IMR-90 (cell line): ENCODE measurements at regions not wholly inside any gene's neighbourhood (a gene's known extent, or its start where the extent isn't known, plus 50 kb on each side); places are given as distances from the start of the nearest gene placed in this dataset.

Experiments
- ATAC-seq: fragments of 200-7000 bp; cut with Tn5 transposase; 2 replicates; pipeline ENCODE4 v1.9.1; 2020; ENCODE audit warnings: low read depth, mild to moderate bottlenecking, moderate library complexity
- BruUV-seq: library from RNA; stranded (reverse); fragments of 400-500 nt; replicated peaks from 2 replicates; lab custom pipeline; 2021; lab: Mats Ljungman, UMichigan
- CTCF ChIA-PET: fragments of 300-600 bp; formaldehyde crosslinking; extraction: SDS; loops from one replicate; lab custom pipeline; 2021; ENCODE audit warnings: antibody characterized with exemption; lab: Yijun Ruan, JAX
- POLR2A ChIA-PET: fragments of 300-600 bp; sonication (Branson Sonifier 250); formaldehyde crosslinking; loops from one replicate; lab custom pipeline; 2022; ENCODE audit warnings: antibody characterized with exemption; ENCODE audit not compliant: unreplicated experiment; lab: Charles Lee
- DNase-seq: peaks from one replicate; pipeline ENCODE4 v3.0.0; 2013
- H2AFZ ChIP-seq: replicated peaks from 2 replicates; pipeline ENCODE3; 2013; ENCODE audit warnings: low read length, mild to moderate bottlenecking; ENCODE audit not compliant: poor library complexity
- H2AK5ac ChIP-seq: 2 replicates; pipeline ENCODE4 v1.6.1; 2013; ENCODE audit warnings: low read depth, low read length, inconsistent platforms
- H2AK9ac ChIP-seq: replicated peaks from 2 replicates; pipeline ENCODE3; 2013; ENCODE audit warnings: mild to moderate bottlenecking, low read depth, low read length, moderate library complexity; ENCODE audit not compliant: poor library complexity
- H2BK120ac ChIP-seq: 2 replicates; pipeline ENCODE4 v1.6.1; 2013; ENCODE audit warnings: low read depth, low read length, inconsistent platforms
- H2BK15ac ChIP-seq: 3 replicates; pipeline ENCODE4 v1.6.1; 2013; ENCODE audit warnings: low read depth, low read length, inconsistent platforms
- H2BK20ac ChIP-seq: 2 replicates; pipeline ENCODE4 v1.6.1; 2013; ENCODE audit warnings: low read depth, mild to moderate bottlenecking, inconsistent platforms, low read length, moderate library complexity
- H2BK5ac ChIP-seq: 2 replicates; pipeline ENCODE4 v1.6.1; 2013; ENCODE audit warnings: mild to moderate bottlenecking, low read depth, low read length, inconsistent platforms; ENCODE audit not compliant: poor library complexity, severe bottlenecking
- H3K14ac ChIP-seq: replicated peaks from 2 replicates; pipeline ENCODE4 v1.6.1; 2013; ENCODE audit warnings: low read depth, low read length, inconsistent platforms
- H3K18ac ChIP-seq: 2 replicates; pipeline ENCODE4 v1.6.1; 2013; ENCODE audit warnings: low read depth, low read length, control low read depth
- H3K23ac ChIP-seq: 2 replicates; pipeline ENCODE4 v1.6.1; 2013; ENCODE audit warnings: low read depth, low read length, inconsistent platforms
- H3K27ac ChIP-seq: 2 replicates; pipeline ENCODE4 v1.5.1; 2013; ENCODE audit warnings: mild to moderate bottlenecking, control low read depth, low read length; ENCODE audit not compliant: insufficient read depth
- H3K27me3 ChIP-seq: 2 replicates; pipeline ENCODE4 v1.6.1; 2013; ENCODE audit warnings: low read length; ENCODE audit not compliant: control insufficient read depth, insufficient read depth
- H3K36me3 ChIP-seq: 2 replicates; pipeline ENCODE4 v1.6.1; 2013; ENCODE audit warnings: low read length, mixed read lengths; ENCODE audit not compliant: control insufficient read depth, insufficient read depth
- H3K4ac ChIP-seq: 2 replicates; pipeline ENCODE4 v1.6.1; 2013; ENCODE audit warnings: low read depth, low read length, inconsistent platforms
- H3K4me1 ChIP-seq: 2 replicates; pipeline ENCODE4 v1.6.1; 2013; ENCODE audit warnings: low read length, mixed read lengths; ENCODE audit not compliant: control insufficient read depth, insufficient read depth
- H3K4me2 ChIP-seq: 2 replicates; pipeline ENCODE4 v1.6.1; 2013; ENCODE audit warnings: low read depth, mild to moderate bottlenecking, control low read depth, low read length, moderate library complexity
- H3K4me3 ChIP-seq: 2 replicates; pipeline ENCODE4 v1.5.1; 2013; ENCODE audit warnings: low read depth, mild to moderate bottlenecking, control low read depth, low read length, moderate library complexity; ENCODE audit not compliant: insufficient read depth
- H3K56ac ChIP-seq: 2 replicates; pipeline ENCODE4 v1.6.1; 2013; ENCODE audit warnings: low read length, inconsistent platforms; ENCODE audit not compliant: insufficient read depth; ENCODE audit errors: extremely low read depth
- H3K79me1 ChIP-seq, 2 experiments: 2 replicates each; pipeline ENCODE4 v1.6.1; 2013; ENCODE audit warnings: low read length in 2 of 2, inconsistent platforms in 1 of 2, low read depth in 1 of 2
- H3K9ac ChIP-seq: 2 replicates; pipeline ENCODE4 v1.6.1; 2013; ENCODE audit warnings: low read depth, low read length, control low read depth
- H3K9me1 ChIP-seq: 2 replicates; pipeline ENCODE4 v1.6.1; 2013; ENCODE audit warnings: low read length, inconsistent platforms; ENCODE audit not compliant: insufficient read depth
- H3K9me3 ChIP-seq: 2 replicates; pipeline ENCODE4 v1.6.1; 2013; ENCODE audit warnings: low read length; ENCODE audit not compliant: control insufficient read depth, insufficient read depth
- H4K20me1 ChIP-seq: 2 replicates; pipeline ENCODE4 v1.6.1; 2013; ENCODE audit warnings: low read length, inconsistent platforms; ENCODE audit not compliant: insufficient read depth
- H4K5ac ChIP-seq: 2 replicates; pipeline ENCODE4 v1.6.1; 2013; ENCODE audit warnings: mild to moderate bottlenecking, low read depth, low read length, control low read depth
- H4K8ac ChIP-seq, 2 experiments: 2 replicates each; pipeline ENCODE4 v1.6.1; 2013; ENCODE audit warnings: low read depth in 2 of 2, low read length in 2 of 2, control low read depth in 1 of 2, inconsistent platforms in 1 of 2
- H4K91ac ChIP-seq: 2 replicates; pipeline ENCODE4 v1.6.1; 2013; ENCODE audit warnings: low read depth, low read length, inconsistent platforms; ENCODE audit not compliant: insufficient read depth
- CEBPB ChIP-seq: IDR thresholded peaks from 2 replicates; pipeline ENCODE4 v1.6.1; 2012; ENCODE audit warnings: low read depth, low read length, improper control_type of control experiment
- CHD1 ChIP-seq: IDR thresholded peaks from 2 replicates; pipeline ENCODE4 v1.6.1; 2012; ENCODE audit warnings: low read depth, low read length, improper control_type of control experiment
- CTCF ChIP-seq: conservative IDR thresholded peaks from 2 replicates; pipeline ENCODE4 v1.5.1; 2012; ENCODE audit warnings: mild to moderate bottlenecking, low read depth, low read length, improper control_type of control experiment
- ELK1 ChIP-seq: fragments of 150-350 bp; IDR thresholded peaks from 2 replicates; pipeline ENCODE4 v1.6.1; 2016; ENCODE audit warnings: low read depth, mild to moderate bottlenecking, low read length, moderate library complexity, borderline replicate concordance
- MAFK ChIP-seq: IDR thresholded peaks from 2 replicates; pipeline ENCODE4 v1.6.1; 2012; ENCODE audit warnings: low read depth, low read length, improper control_type of control experiment
- MAZ ChIP-seq: IDR thresholded peaks from 2 replicates; pipeline ENCODE4 v1.6.1; 2012; ENCODE audit warnings: low read depth, mild to moderate bottlenecking, low read length, improper control_type of control experiment, moderate library complexity, borderline replicate concordance
- MXI1 ChIP-seq: IDR thresholded peaks from 2 replicates; pipeline ENCODE4 v1.6.1; 2012; ENCODE audit warnings: low read depth, mild to moderate bottlenecking, low read length, moderate library complexity, borderline replicate concordance
- NFE2L2 ChIP-seq: fragments of 150-350 bp; IDR thresholded peaks from 2 replicates; pipeline ENCODE4 v1.6.1; 2016; ENCODE audit warnings: low read depth, mild to moderate bottlenecking, low read length
- RAD21 ChIP-seq: IDR thresholded peaks from 2 replicates; pipeline ENCODE4 v1.6.1; 2012; ENCODE audit warnings: low read length, improper control_type of control experiment
- RCOR1 ChIP-seq: IDR thresholded peaks from 2 replicates; pipeline ENCODE4 v1.6.1; 2012; ENCODE audit warnings: mild to moderate bottlenecking, low read length, improper control_type of control experiment; ENCODE audit not compliant: insufficient replicate concordance
- SMC3 ChIP-seq: fragments of 150-350 bp; IDR thresholded peaks from 2 replicates; pipeline ENCODE4 v1.6.1; 2016; ENCODE audit warnings: low read depth, mild to moderate bottlenecking, antibody characterized with exemption, low read length, moderate library complexity
- USF2 ChIP-seq: fragments of 150-350 bp; IDR thresholded peaks from 2 replicates; pipeline ENCODE4 v1.6.1; 2017; ENCODE audit warnings: mild to moderate bottlenecking, antibody characterized with exemption, low read length, low read depth
- WGBS, 2 experiments: methylation state at CpG; one replicate each; pipeline versions ENCODE4 v1.1.5 to v1.1.7; 2013; ENCODE audit warnings: missing lambda C conversion rate in 2 of 2; ENCODE audit not compliant: insufficient read length in 1 of 2; ENCODE audit errors: extremely low coverage in 2 of 2; 5-methylcytosine and 5-hydroxymethylcytosine counted together
- dilution Hi-C: fragments of 300-500 bp; cut with HindIII; formaldehyde crosslinking; loops from one replicate; pipeline ENCODE4 v1.14.3; 2018; ENCODE audit warnings: low sequenced_read_pairs; ENCODE audit not compliant: unreplicated experiment
- in situ Hi-C: fragments of 300-500 bp; cut with MboI; formaldehyde crosslinking; loops from 3 replicates; pipeline ENCODE4 v1.14.3; 2019; ENCODE audit warnings: low sequenced_read_pairs, inconsistent platforms, mixed read lengths
- intact Hi-C: fragments of 100-400 bp; cut with micrococcal nuclease; formaldehyde crosslinking; loops from 2 replicates; pipeline ENCODE4 v1.10.0; 2022

- CTCF ChIA-PET, result interaction anchor here (0.6 to 0.9 kb wide), 2 partner anchors 8 to 1031 kb away, joined by 5 to 9 read pairs; no protein-coding TSS in a partner anchor
- no peak overlapping the region for H3K4me2 ChIP-seq
- H3K4me3 ChIP-seq, result no peak overlapping the region
- no TSS peak for BruUV-seq
- H2BK15ac ChIP-seq, result no peak overlapping the region
- no peak overlapping the region for H4K8ac ChIP-seq
- TF ChIP-seq NFE2L2 (no peak), RAD21 (no peak), CHD1 (no peak), SMC3 (no peak), USF2 (no peak), MXI1 (no peak), MAZ (no peak), ELK1 (no peak), RCOR1 (no peak), CEBPB (no peak), CTCF (no peak), MAFK (no peak)
- no peaks in the 10 kb centered on the region for H3K79me1 ChIP-seq
- no peak overlapping the region for H4K5ac ChIP-seq
- DNase-seq (peak; percentile 27), ATAC-seq (no peak)
- no peak overlapping the region for H3K9ac ChIP-seq
- no peak overlapping the region for H2AK9ac ChIP-seq
- no peak overlapping the region for H2BK5ac ChIP-seq
- H3K9me3 ChIP-seq, result peaks cover 8% of the 10 kb centered on the region
- H3K23ac ChIP-seq, result no peak overlapping the region
- intact Hi-C loops, result no loop called here
- in situ Hi-C loops, result no loop called here
- no peak overlapping the region for H3K14ac ChIP-seq
- POLR2A ChIA-PET, result no interaction called here
- dilution Hi-C loops, result no loop called here
- H4K91ac ChIP-seq, result no peak overlapping the region
- no peaks in the 10 kb centered on the region for H3K4me1 ChIP-seq
- no peak overlapping the region for H2BK20ac ChIP-seq
- H3K18ac ChIP-seq, result no peak overlapping the region
- H4K20me1 ChIP-seq, result no peaks in the 10 kb centered on the region
- H3K27ac ChIP-seq, result no peak overlapping the region
- H3K27me3 ChIP-seq, result no peaks in the 10 kb centered on the region
- H3K9me1 ChIP-seq, result no peaks in the 10 kb centered on the region
- H3K56ac ChIP-seq, result no peak overlapping the region
- H2BK120ac ChIP-seq, result no peak overlapping the region
- H2AFZ ChIP-seq, result no peak overlapping the region
- no CpG with 5 or more reads among the region's 6 CpGs for WGBS, 2 experiments
- H3K36me3 ChIP-seq, result no peaks in the 10 kb centered on the region
- no peak overlapping the region for H2AK5ac ChIP-seq
- H3K4ac ChIP-seq, result no peak overlapping the region
Observed at GRCh38 chr7:92944633-92945032, 108.3 kb upstream of the CDK6 start.
